ENCODE measurements at regions not wholly inside any gene's neighbourhood (a gene's known extent, or its start where the extent isn't known, plus 50 kb on each side); places are given as distances from the start of the nearest gene placed in this dataset.

DNA sequence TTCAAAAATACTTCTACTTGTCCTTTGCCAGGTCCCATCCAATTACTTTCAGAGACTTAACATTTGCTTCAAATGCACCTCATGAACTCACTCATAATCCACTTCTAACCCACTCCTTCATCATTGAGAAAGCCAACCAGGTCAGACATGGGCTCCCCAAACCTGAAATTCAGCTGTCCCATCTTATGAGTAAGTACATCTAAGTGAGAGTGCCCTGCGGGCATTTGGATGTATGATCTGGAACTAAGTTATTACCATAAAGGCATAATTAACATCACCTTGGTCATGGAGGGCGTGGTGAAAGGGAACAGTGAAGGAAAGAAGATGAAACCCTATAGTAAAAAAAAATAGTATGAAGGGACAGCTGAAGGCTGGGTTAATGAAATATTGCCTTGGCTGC is 896.8 kb downstream of the C6orf118 start:
- no peaks in the 10 kb centered on the region for H3K9me2 ChIP-seq (ENCODE audit: insufficient read depth)
- no peak overlapping the region for H3K27ac ChIP-seq (ENCODE audit: low read depth, low read length)
- ATAC-seq (no peak), DNase-seq (ENCODE audit: low read depth, low spot score) (no peak)
- TF ChIP-seq CTCF (IDR thresholded peaks at IDR 0.05 in 2 of 3, conservative IDR thresholded peaks at IDR 0.05 in 1 of 3; ENCODE audit: borderline replicate concordance in 1 of 3, insufficient read depth in 1 of 3, low read depth in 2 of 3, low read length in 2 of 3) (no peak), TCF7L2 (IDR thresholded peaks at IDR 0.05; ENCODE audit: borderline replicate concordance, extremely low read depth, insufficient read depth, insufficient read length) (no peak), MAX (IDR thresholded peaks at IDR 0.05) (no peak), CBX3 (IDR thresholded peaks at IDR 0.05; ENCODE audit: low read depth) (no peak), YY1 (IDR thresholded peaks at IDR 0.05; ENCODE audit: extremely low read depth, insufficient replicate concordance, low read depth, low read length) (no peak)
- H3K4me2 ChIP-seq (ENCODE audit: low read length), result no peak overlapping the region
- BruUV-seq (replicated peaks), result no TSS peak
- no peaks in the 10 kb centered on the region for H3K27me3 ChIP-seq (ENCODE audit: insufficient read depth, low read length)
- H3K9ac ChIP-seq (ENCODE audit: low read length), result no peak overlapping the region
- intact Hi-C loops (cut with micrococcal nuclease), result no loop called here
- peaks cover 15 to 24% of the 10 kb centered on the region in 2 experiments; a peak in 2 of 4 replicates for H3K9me3 ChIP-seq (ENCODE audit: control insufficient read depth in 1 of 2, insufficient read depth in 1 of 2, low read depth in 1 of 2, low read length in 2 of 2)
- no peaks in the 10 kb centered on the region for H3K79me2 ChIP-seq (ENCODE audit: insufficient read depth, low read length)
- CTCF ChIA-PET, result no interaction called here
- no peaks in the 10 kb centered on the region for H4K20me1 ChIP-seq (ENCODE audit: insufficient read depth)
- H3K4me1 ChIP-seq (ENCODE audit: control insufficient read depth in 1 of 2, insufficient read depth in 2 of 2, low read length in 2 of 2), result no peaks in the 10 kb centered on the region
- no peak overlapping the region for H2AFZ ChIP-seq (ENCODE audit: low read depth, low read length, poor library complexity, severe bottlenecking)
- RAD21 ChIA-PET (ENCODE audit: low non-redundant PET in 1 of 2, low total read pairs in 2 of 2, uncharacterized antibody in 2 of 2, unreplicated experiment in 2 of 2), result no interaction called here
- H3K4me3 ChIP-seq (replicated peaks in 1 of 2; ENCODE audit: low read depth in 1 of 2, low read length in 2 of 2), result no peak overlapping the region
- POLR2A ChIA-PET, result no interaction called here
- H3K36me3 ChIP-seq (ENCODE audit: control insufficient read depth in 1 of 2, insufficient read depth in 2 of 2, low read length in 2 of 2), result no peaks in the 10 kb centered on the region

- H3K4me3 ChIP-seq (replicated peaks in 1 of 2; ENCODE audit: low read depth in 1 of 2, low read length in 2 of 2), result no peak overlapping the region
- peaks cover 16% of the 10 kb centered on the region in 2 experiments; a peak in 2 of 4 replicates for H3K9me3 ChIP-seq (ENCODE audit: control insufficient read depth in 1 of 2, insufficient read depth in 1 of 2, low read depth in 1 of 2, low read length in 2 of 2)
- ATAC-seq (no peak), DNase-seq (ENCODE audit: low read depth, low spot score) (no peak)
- H2AFZ ChIP-seq (ENCODE audit: low read depth, low read length, poor library complexity, severe bottlenecking), result no peak overlapping the region
- no TSS peak for BruUV-seq (replicated peaks)
- H3K36me3 ChIP-seq (ENCODE audit: control insufficient read depth in 1 of 2, insufficient read depth in 2 of 2, low read length in 2 of 2), result no peaks in the 10 kb centered on the region
- TF ChIP-seq JUND (IDR thresholded peaks at IDR 0.05) (no peak), SIN3A (IDR thresholded peaks at IDR 0.05; ENCODE audit: low read depth) (no peak), EZH2 (IDR thresholded peaks at IDR 0.05) (no peak), EZH2phosphoT487 (IDR thresholded peaks at IDR 0.05; ENCODE audit: borderline replicate concordance) (no peak), EGR1 (IDR thresholded peaks at IDR 0.05; ENCODE audit: low read depth) (no peak), FOSL1 (IDR thresholded peaks at IDR 0.05; ENCODE audit: low read depth) (no peak), ZFX (IDR thresholded peaks at IDR 0.05) (no peak), RAD21 (IDR thresholded peaks at IDR 0.05; ENCODE audit: low read depth) (no peak), SP1 (IDR thresholded peaks at IDR 0.05; ENCODE audit: low read depth) (no peak), ATF3 (IDR thresholded peaks at IDR 0.05) (no peak), ZBTB33 (IDR thresholded peaks at IDR 0.05; ENCODE audit: extremely low read depth, insufficient replicate concordance, low read length) (no peak), CEBPB (IDR thresholded peaks at IDR 0.05; ENCODE audit: low read depth) (no peak), MAX (IDR thresholded peaks at IDR 0.05) (no peak), TCF7L2 (IDR thresholded peaks at IDR 0.05; ENCODE audit: borderline replicate concordance, extremely low read depth, insufficient read depth, insufficient read length) (no peak), ZNF274 (IDR thresholded peaks at IDR 0.05; ENCODE audit: low read depth, low read length) (no peak), POLR2A (IDR thresholded peaks at IDR 0.05; ENCODE audit: borderline replicate concordance, extremely low read depth, insufficient read depth, insufficient read length) (no peak)
- no peaks in the 10 kb centered on the region for H3K4me1 ChIP-seq (ENCODE audit: control insufficient read depth in 1 of 2, insufficient read depth in 2 of 2, low read length in 2 of 2)
- CTCF ChIA-PET, result no interaction called here
- H3K9me2 ChIP-seq (ENCODE audit: insufficient read depth), result no peaks in the 10 kb centered on the region
- H3K79me2 ChIP-seq (ENCODE audit: insufficient read depth, low read length), result no peaks in the 10 kb centered on the region
- RAD21 ChIA-PET (ENCODE audit: low non-redundant PET in 1 of 2, low total read pairs in 2 of 2, uncharacterized antibody in 2 of 2, unreplicated experiment in 2 of 2), result no interaction called here
- no peak overlapping the region for H3K27ac ChIP-seq (ENCODE audit: low read depth, low read length)
- POLR2A ChIA-PET, result no interaction called here
- H3K4me2 ChIP-seq (ENCODE audit: low read length), result no peak overlapping the region
- intact Hi-C loops (cut with micrococcal nuclease), result no loop called here
- no peak overlapping the region for H3K9ac ChIP-seq (ENCODE audit: low read length)
- H3K27me3 ChIP-seq (ENCODE audit: insufficient read depth, low read length), result no peaks in the 10 kb centered on the region
- H4K20me1 ChIP-seq (ENCODE audit: insufficient read depth), result no peaks in the 10 kb centered on the region
These were observed 899.4 kb downstream of the C6orf118 start for GRCh38 chr6:164410017-164410416.
